Keratinocyte (primary cell): ENCODE measurements at regions not wholly inside any gene's neighbourhood (a gene's known extent, or its start where the extent isn't known, plus 50 kb on each side); places are given as distances from the start of the nearest gene placed in this dataset.
A peak's percentile ranks its signal among the peaks of the same experiment; 100 is the strongest.

Experiments used
- DNase-seq: peaks from one replicate; pipeline ENCODE4 v3.0.0-alpha.2; 2011; ENCODE audit warnings: low read depth, missing footprints, low spot score
- FAIRE-seq: peaks from 2 replicates; lab custom pipeline; 2011; peaks lifted over from hg19 to GRCh38; lab: Jason Lieb, UNC
- H2AFZ ChIP-seq: 2 replicates; pipeline ENCODE4 v1.6.0; 2012; ENCODE audit warnings: low read length, control low read depth, inconsistent platforms; ENCODE audit not compliant: control insufficient read depth
- H3K27ac ChIP-seq: 2 replicates; pipeline ENCODE4 v1.5.1; 2011; ENCODE audit warnings: low read length; ENCODE audit not compliant: control insufficient read depth, insufficient read depth
- H3K27me3 ChIP-seq: 3 replicates; pipeline ENCODE4 v1.6.0; 2011; ENCODE audit warnings: low read length; ENCODE audit not compliant: control insufficient read depth, insufficient read depth; ENCODE audit errors: extremely low read depth
- H3K36me3 ChIP-seq, 2 experiments: 2 replicates in 1 of 2; 3 replicates in 1 of 2; pipeline ENCODE4 v1.5.1; 2011; ENCODE audit warnings: low read length in 2 of 2, mild to moderate bottlenecking in 1 of 2; ENCODE audit not compliant: control insufficient read depth in 2 of 2, insufficient read depth in 2 of 2; ENCODE audit errors: extremely low read depth in 1 of 2
- H3K4me1 ChIP-seq: 3 replicates; pipeline ENCODE4 v1.5.1; 2011; ENCODE audit warnings: low read length; ENCODE audit not compliant: control insufficient read depth, insufficient read depth; ENCODE audit errors: extremely low read depth
- H3K4me2 ChIP-seq: 3 replicates; pipeline ENCODE4 v1.6.0; 2011; ENCODE audit warnings: low read depth, low read length; ENCODE audit not compliant: control insufficient read depth, insufficient read depth; ENCODE audit errors: extremely low read depth
- H3K4me3 ChIP-seq, 3 experiments: fragments of 200-600 bp in 1 of 3; sonication (generic) in 1 of 3; 2 replicates in 2 of 3; 3 replicates in 1 of 3; pipeline ENCODE4 v1.5.1; 2011 to 2016; ENCODE audit warnings: low read length in 3 of 3, mild to moderate bottlenecking in 3 of 3, control low read depth in 2 of 3, inconsistent platforms in 1 of 3, low read depth in 1 of 3, mixed read lengths in 1 of 3, mixed run types in 1 of 3, moderate library complexity in 1 of 3; ENCODE audit not compliant: control insufficient read depth in 2 of 3, insufficient read depth in 2 of 3; ENCODE audit errors: extremely low read depth in 1 of 3
- H3K79me2 ChIP-seq: 2 replicates; pipeline ENCODE4 v1.6.0; 2012; ENCODE audit warnings: low read length; ENCODE audit not compliant: control insufficient read depth, insufficient read depth
- H3K9ac ChIP-seq: 3 replicates; pipeline ENCODE4 v1.6.0; 2011; ENCODE audit warnings: low read length; ENCODE audit not compliant: control insufficient read depth, insufficient read depth; ENCODE audit errors: extremely low read depth
- H3K9me1 ChIP-seq: 3 replicates; pipeline ENCODE4 v1.6.0; 2011; ENCODE audit warnings: low read length; ENCODE audit not compliant: control insufficient read depth, insufficient read depth; ENCODE audit errors: extremely low read depth
- H3K9me3 ChIP-seq: 2 replicates; pipeline ENCODE4 v1.5.1; 2012; ENCODE audit warnings: low read depth, low read length; ENCODE audit not compliant: control insufficient read depth
- H4K20me1 ChIP-seq: 3 replicates; pipeline ENCODE4 v1.6.0; 2011; ENCODE audit warnings: low read length; ENCODE audit not compliant: control insufficient read depth, insufficient read depth; ENCODE audit errors: extremely low read depth
- CTCF ChIP-seq, 3 experiments: IDR thresholded peaks in 1 of 3; conservative IDR thresholded peaks in 1 of 3; optimal IDR thresholded peaks in 1 of 3; 2 replicates in 2 of 3; 3 replicates in 1 of 3; pipeline versions ENCODE3 to v1.5.1; 2011; ENCODE audit warnings: low read length in 3 of 3, mild to moderate bottlenecking in 3 of 3, moderate library complexity in 2 of 3, control low read depth in 1 of 3, inconsistent platforms in 1 of 3; ENCODE audit not compliant: insufficient read depth in 2 of 3; ENCODE audit errors: extremely low read depth in 1 of 3
- EZH2 ChIP-seq: IDR thresholded peaks from one replicate; pipeline ENCODE4 v1.6.1; 2012; ENCODE audit warnings: inconsistent platforms, mild to moderate bottlenecking, low read length, moderate library complexity
- dilution Hi-C: fragments of 300-500 bp; cut with MboI; formaldehyde crosslinking; loops from one replicate; pipeline ENCODE4 v1.7.0; 2020; ENCODE audit warnings: low sequenced_read_pairs; ENCODE audit not compliant: extremely low pct_ligation_motif_present

DNA sequence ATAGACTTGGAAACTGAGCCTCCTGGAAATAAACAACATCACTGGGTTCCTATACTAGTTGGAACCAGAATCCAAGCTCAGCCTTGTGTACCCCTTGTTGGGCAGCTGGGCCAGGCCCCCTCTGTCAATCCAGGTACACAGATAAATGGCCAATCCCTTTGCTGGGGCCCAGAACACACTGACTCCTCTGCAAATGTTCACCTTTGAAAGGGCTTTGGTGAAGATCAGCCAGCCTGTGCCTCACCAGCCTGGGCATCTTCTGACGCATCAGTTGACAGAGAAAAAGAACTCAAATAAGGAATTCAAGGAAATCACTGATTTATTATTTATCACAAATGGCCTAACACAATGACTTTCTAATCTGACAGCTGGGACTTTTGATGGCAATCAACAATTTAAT is 1090.2 kb downstream of the BCL11B start:
- dilution Hi-C loops, result no loop called here
- no peaks in the 10 kb centered on the region for H3K36me3 ChIP-seq
- no peaks in the 10 kb centered on the region for H3K27me3 ChIP-seq
- no peak overlapping the region for H3K27ac ChIP-seq
- no peaks in the 10 kb centered on the region for H3K9me1 ChIP-seq
- no peak overlapping the region for H3K4me2 ChIP-seq
- no peaks in the 10 kb centered on the region for H3K9me3 ChIP-seq
- no peaks in the 10 kb centered on the region for H4K20me1 ChIP-seq
- no peaks in the 10 kb centered on the region for H3K79me2 ChIP-seq
- DNase-seq (no peak), FAIRE-seq (no peak)
- H3K4me3 ChIP-seq, result no peak overlapping the region
- TF ChIP-seq EZH2 (no peak), CTCF (optimal IDR thresholded peaks at IDR 0.05 in 1 of 3, IDR thresholded peaks at IDR 0.05 in 1 of 3, conservative IDR thresholded peaks at IDR 0.05 in 1 of 3; ENCODE audit: extremely low read depth in 1 of 3, insufficient read depth in 2 of 3, low read length in 3 of 3) (no peak)
- H2AFZ ChIP-seq, result no peak overlapping the region
- peaks cover 12% of the 10 kb centered on the region for H3K4me1 ChIP-seq
- H3K9ac ChIP-seq, result no peak overlapping the region

GRCh38 chr14:98182393-98183055 is 1089.5 kb downstream of the BCL11B start:
- dilution Hi-C loops, result no loop called here
- peak; percentile 54 for DNase-seq
- Histone ChIP-seq H3K9me3 (no peaks in the 10 kb centered on the region), H3K36me3 (no peaks in the 10 kb centered on the region), H4K20me1 (no peaks in the 10 kb centered on the region), H2AFZ (no peak overlapping the region), H3K27me3 (no peaks in the 10 kb centered on the region), H3K4me1 (peaks cover 14% of the 10 kb centered on the region), H3K9ac (no peak overlapping the region), H3K27ac (no peak overlapping the region), H3K4me2 (peak overlapping the region; percentile 30), H3K79me2 (no peaks in the 10 kb centered on the region), H3K4me3 (no peak overlapping the region), H3K9me1 (no peaks in the 10 kb centered on the region)
- FAIRE-seq, result peak; percentile 61
- TF ChIP-seq CTCF (optimal IDR thresholded peaks at IDR 0.05 in 1 of 3, IDR thresholded peaks at IDR 0.05 in 1 of 3, conservative IDR thresholded peaks at IDR 0.05 in 1 of 3; ENCODE audit: extremely low read depth in 1 of 3, insufficient read depth in 2 of 3, low read length in 3 of 3), result no peak
- no peak for TF ChIP-seq EZH2
